HG03025 (cell line): ENCODE measurements at regions not wholly inside any gene's neighbourhood (a gene's known extent, or its start where the extent isn't known, plus 50 kb on each side); places are given as distances from the start of the nearest gene placed in this dataset.

Source experiments
- ATAC-seq: cut with Tn5 transposase; IDR thresholded peaks from one replicate; pipeline ENCODE4 v1.9.1; 2021; ENCODE audit warnings: mild to moderate bottlenecking, moderate library complexity; ENCODE audit not compliant: unreplicated experiment, low FRiP score

DNA sequence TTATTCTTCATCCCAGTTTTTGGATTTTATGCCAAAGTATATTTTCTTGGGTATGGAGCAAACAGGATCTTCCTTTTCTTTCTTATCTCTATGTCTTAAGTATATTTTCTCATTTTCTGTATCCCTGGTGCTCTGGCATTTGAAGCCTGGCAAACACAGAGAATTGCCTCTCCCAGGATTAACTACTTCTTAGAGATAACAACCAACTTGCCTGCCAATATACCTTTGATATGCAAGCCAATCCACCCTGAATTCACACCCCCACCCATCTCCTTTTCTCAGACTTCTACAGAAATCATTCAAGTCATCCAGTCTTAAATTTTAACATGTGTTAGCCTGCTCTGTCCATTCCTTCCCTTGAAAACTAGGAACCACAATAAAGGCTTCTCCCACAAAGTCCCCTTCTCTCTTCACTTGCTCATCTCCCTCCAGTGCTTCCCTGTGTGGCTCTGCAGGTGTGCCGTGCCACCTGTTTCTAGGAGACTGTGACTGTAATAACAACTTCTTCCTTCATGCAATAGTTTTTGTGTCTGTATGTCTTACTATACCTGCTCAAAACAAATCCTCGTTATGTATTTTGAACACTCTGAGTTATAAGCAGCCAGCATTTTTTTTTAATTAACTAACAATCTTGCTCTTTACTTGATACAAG lies 649.7 kb upstream of the RIOK2 start:
- ATAC-seq: no peak

DNA sequence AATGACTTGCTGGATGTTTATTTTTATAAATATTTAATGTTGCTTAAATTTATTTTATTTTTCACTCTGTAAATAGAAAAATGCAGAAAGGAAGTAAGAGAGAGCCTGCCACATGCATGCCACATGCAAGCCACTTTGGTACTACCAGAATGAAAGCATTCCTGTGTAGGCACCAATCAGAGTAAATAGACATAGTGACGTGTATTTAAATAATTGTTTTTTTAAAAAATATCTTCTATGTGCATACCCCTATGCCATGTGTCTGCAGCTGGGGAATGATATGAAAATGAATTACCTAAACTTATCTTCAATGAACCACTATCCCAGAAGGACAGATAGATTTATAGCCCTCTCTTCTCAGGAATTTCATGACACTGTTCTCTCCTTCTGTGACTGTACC lies 651.5 kb upstream of the RIOK2 start:
- ATAC-seq: no peak

DNA sequence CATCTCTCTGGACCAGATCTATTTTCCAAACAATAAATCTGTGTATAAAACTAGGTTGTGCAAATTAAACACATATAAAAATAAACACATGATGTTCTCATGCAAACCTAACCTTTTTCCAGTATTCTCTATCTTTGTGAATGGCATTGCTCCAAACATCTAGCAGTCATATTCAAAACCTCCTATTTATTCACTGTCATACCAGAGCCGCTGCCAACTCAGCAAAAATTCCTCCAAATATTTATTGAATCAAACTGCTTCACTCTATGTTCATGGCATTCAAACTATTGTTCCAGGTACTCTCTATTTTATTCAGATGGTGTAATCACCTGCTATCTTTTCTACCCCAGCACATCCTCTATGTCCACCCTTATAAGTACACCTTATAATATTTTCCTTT lies 652.1 kb upstream of the RIOK2 start:
- no peak for ATAC-seq

DNA sequence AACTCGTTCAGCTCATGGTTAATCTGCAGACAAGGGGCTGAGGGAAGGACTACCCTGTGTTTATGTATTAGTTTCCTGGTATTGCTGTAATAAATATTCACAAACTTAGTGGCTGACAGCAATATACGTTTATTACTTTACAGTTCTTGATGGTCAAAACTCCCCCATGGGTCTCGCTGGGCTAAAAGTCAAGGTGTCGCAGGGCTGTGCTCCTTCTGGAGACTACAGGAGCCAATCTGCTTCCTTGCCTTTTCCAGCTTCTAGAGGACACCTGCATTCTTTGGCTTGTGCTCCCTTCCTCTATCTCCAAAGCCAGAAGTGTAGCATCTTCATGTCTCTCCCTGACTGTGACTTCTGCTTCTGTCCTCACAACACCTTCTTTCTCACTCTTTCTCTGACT lies 653.8 kb upstream of the RIOK2 start:
- ATAC-seq: no peak

DNA sequence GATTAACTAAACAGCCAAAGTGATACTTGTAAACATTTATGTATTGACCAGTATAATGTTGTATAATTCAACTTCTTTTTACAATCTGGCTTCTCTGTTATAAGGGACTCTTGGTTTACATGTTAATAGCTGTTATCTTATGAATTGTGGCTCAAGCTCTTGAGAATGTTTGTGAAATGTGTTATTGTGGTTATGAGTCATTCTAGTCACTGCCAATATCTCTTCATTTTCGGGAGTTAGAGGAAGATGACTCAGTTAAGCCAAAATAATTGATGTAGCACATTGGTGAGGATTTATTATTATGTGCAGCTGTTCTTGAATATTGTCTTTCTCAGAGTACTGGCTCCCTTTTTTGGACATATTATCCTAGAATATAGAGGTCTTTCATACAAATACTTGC lies 655.2 kb upstream of the RIOK2 start:
- ATAC-seq: peak; percentile 81

DNA sequence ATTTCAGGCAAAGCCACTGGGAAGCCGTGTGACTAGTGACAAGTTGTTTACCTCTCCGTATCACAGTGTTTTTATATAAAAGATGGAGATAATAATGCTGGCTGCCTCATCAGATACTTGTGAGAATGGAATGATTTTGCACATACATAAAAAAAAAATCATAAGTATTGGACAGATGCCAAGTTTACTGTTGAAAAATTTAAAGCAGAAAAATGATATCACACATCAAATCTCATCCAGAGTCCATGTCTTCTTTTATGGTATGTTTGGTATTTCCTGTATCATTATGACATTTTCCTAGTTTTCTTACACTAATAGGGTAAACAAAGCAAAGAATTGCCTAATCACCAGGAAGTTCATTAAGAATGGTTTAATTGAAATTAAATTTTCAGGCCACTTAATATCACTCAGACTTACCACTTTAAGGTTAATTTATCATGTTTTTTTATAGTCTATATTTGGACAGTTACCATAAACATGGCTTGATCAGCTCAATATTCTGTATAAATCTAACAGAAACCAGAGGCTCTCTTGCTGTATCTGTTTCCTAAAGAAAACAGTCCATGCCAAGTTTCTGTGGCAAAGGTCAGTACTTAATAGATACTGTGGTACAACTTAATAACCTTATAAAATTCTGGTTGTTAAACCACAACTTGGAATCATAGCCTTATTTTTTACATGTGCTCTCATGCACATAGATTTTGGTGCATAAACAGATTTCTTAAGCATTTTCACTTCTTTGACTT lies 656.5 kb upstream of the RIOK2 start:
- no peak for ATAC-seq

DNA sequence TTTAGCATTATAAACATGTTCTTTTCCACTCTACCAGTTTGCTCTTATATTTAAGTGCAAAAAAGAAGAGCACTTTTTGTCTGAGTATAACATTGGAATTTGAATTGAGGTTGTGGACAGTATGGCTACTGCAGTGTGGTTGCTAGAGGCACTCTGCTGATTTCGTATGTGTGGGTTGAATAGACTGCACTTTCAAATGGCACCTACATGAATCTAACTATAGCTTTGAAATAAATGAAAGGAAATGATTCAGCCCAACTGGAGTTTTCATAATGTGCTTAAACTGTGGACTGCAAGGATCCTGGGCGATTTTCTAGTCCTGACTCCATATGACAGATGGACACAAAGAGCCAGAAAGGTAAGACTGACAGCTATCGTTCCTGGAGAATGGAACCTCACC lies 657.6 kb upstream of the RIOK2 start:
- ATAC-seq: no peak

DNA sequence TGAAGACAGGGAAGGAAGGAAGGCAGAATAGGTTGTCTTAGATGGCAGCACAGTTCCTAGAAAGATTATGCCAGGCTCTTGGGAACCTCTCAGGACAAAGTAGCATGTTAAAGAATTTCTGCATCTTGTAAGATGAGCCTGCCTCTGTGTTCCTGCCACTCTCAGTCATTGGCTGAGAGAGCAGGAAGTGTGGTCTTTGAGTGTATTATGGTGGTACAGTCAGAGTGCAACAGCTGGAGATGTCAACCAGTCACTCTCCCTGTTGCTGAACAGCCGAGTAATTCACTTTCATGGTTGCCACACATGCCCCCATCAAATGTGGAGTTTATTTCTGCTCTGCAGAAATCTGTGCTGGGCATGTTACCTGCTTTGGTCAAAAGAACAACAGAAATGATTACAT lies 659.6 kb upstream of the RIOK2 start:
- no peak for ATAC-seq

DNA sequence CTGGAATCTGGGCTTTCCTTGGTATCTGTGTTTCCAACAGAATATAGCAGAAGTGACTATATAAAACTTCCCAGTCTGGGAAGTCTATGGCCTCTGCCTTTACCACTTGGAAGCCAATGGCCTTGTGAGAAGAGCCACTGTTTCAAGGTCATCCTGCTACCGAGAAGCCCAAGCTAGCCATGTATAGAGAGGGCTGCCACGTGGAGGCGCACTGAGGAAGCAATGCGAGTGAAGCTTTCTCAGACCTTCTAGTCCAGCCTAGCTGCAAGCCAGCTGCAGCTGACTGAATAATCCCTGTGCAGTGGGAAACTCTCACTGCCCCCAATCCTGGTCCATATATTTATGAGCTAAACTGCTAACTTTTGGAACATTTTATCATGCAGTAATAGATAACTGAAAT lies 661.8 kb upstream of the RIOK2 start:
- ATAC-seq: no peak

DNA sequence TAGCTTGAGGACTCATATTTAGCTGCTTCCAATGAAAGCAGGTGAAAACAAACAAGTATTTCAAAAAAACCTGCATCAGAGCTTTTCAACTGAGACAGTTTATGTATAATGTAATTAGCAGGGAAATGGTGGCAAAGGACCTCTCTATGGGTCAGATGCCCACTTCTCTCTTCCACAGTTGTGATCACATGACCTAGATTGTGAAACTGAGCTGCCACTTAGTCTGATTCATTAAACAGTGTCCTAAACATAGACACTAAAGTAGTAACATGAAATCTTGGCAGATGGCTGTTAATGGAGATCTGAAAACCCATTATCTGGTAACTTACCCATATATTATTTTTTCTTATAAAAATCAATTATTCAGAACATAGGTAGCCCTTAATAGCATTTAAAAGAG lies 663.6 kb upstream of the RIOK2 start:
- no peak for ATAC-seq

DNA sequence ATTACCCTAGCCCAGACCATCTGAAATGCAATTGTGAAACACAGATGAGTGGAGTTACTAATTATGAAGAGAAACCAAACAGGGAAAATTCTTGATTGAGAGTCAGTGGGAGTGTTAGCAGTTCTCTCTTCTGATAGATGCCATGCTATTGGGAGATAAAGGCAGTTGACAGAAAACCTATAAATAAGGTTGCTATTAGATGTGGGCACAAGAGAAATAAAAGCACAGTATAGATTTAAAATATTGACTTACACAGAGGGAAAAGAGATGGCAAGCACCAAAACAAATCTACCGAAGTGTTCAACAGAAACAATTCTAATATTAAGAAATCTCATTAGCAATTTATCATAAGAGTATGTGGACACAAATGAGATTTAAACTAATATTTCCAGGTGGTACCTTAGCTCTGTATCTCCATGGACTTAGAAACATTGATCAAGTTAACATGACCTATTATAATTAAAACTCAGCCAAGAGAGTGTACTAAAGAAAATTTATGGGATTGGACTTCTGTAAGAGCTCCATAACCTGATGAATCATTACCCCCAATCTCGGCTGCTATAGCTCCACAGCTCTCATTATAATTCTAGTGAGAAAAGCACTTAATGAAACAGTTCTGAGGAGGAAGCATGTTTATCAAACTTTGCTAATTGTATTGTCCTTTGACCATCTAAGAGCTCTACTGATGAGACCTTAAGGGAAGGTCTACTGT lies 665.0 kb upstream of the RIOK2 start:
- no peak for ATAC-seq

DNA sequence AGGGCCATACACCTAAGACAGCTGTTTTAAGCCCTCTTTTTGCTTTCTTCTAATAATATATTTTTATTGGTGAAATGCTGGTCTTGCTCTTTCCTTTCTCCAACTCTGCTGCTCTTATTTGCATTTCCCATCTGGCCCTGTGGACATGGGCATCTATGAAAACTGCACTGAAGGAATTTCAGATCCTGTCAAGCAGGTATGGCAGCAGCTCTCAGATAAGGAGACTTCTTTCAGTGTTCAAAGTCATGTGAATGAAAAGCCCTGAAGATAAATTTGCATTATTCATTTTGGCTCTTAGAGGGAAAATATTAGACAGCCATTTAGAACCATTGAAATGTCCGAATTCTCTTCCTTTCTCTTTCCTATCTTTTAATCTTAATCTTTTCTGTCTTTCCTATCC lies 668.0 kb upstream of the RIOK2 start:
- ATAC-seq: no peak

DNA sequence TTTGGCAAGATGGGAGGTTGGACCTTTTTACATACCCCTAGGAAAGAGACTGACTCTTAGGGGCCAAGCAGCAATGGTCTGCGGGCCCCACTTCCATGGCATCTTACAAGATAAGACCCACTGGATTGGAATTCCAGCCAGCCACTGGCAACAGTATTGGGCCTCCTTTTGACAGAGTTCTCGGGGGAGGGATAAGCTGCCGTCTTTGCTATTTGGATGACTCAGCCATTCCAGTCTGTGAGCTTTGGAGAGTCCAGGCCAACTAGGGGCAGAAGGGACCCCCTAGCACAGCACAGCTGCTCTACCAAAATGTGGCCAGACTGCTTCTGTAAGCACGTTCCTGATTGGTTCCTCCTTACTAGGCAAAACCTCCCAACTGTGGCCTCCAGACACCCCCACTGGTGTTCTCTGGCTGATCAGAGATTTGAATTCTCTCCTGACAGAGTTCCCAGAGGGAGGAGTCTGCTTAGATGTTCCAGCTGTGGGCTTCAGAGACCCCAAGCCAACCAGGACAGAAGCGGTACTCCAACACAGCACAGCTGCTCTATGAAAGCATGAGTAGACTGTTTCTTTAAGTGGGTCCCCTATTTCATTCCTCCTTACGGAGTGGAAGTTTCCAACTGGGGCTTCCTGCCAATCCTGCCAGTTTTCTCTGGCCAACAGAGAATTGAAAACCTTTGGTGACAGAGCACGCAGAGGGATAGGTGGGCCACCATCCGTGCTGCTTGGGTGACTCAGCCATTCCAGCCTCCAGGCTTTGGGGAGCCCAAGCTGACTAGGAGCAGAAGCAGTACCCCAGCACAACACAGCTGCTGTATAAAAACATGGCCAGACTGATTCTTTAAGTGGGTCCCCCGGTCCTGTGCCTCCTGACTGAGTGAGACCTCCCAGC lies 672.1 kb upstream of the RIOK2 start:
- no peak for ATAC-seq

DNA sequence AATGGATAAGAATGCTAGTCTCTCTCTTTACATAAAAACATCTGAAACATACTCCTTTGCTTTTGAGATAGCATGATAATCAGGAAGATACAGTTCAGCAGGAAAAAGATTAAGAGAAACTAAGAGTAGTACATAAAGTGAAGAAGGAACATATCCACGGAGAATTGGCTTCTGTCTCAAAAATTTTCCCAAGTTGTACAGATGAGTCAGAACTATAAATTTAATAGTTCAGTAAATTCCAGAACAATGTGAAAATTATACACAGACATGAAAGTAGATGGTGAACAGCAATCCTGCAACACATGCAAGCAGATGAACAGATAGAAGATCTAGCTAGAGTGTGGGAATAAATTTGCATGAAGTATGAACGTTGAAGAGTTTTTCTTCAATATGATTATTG lies 691.4 kb upstream of the RIOK2 start:
- ATAC-seq: no peak

DNA sequence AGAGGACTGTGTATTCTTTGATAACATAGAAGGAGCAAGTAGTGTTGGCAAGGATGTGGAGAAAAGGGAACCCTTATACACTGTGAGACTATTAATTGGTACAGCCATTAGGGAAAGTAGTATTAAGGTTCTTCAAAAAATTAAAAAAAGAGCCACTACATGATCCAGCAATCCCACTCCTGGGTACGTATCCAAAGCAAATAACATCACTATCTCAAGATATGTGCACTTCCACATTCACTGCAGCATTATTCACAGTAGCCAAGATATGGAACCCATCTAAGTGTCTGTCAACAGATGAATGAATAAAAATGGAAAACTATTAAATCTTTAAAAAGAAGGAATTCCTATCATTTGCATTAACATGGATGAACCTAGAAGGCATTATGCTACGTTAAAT lies 693.2 kb upstream of the RIOK2 start:
- ATAC-seq: no peak

DNA sequence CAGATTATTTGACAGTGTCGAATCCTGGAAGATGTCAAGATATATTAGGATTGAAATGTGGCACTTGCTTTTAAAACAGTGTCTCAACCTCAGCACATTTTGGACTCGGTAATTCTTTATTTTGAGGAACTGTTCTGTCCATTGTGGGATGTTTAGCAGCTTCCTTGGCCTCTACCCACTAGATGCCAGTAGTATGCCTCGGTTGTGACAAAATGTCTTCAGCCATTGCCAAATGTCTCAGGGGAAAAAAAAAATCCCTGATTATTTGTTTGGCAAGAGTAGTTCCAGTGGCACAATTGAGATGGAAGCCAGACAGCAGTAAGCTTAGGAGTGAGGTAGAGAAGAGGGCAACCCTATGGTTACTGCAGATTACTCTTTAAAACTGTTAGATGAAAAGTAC lies 694.5 kb upstream of the RIOK2 start:
- no peak for ATAC-seq

DNA sequence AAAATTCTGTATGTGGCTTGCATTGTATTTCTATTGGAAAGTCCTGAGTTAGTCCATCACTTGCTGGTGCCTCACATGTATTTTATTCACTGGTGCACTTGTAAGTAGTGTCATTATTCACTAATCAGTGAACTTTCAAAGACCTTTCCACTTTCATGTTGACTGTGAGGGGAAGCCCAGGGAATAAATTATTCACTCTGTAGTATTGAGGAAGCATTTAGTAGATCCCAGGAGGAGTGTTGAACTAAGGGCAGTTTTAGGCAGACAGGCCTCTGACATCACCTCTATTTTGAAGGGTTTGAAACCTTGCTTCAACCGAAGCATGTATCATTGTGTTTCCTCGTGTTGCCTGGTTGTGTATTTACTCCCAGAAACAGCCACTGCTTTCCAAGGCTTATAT lies 705.4 kb upstream of the RIOK2 start:
- peak; percentile 70 for ATAC-seq

DNA sequence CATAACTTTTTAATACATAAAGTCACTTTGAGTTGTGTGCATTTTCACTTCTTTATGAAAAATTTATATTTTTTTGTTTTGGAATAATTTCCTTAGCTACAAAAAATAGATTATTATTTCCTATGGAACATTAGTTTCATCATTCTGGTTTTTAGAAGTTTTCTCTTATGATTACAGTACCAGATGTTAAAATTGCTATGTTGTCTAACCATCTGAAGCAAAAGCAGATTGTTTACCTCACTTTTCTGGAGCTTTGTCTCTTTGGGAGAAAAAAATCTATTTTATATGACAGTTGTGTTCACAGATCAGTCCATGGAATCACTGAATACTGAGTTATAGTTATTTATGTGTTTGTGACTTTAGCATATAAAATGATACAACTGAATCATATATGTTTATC lies 708.9 kb upstream of the RIOK2 start:
- ATAC-seq: no peak

DNA sequence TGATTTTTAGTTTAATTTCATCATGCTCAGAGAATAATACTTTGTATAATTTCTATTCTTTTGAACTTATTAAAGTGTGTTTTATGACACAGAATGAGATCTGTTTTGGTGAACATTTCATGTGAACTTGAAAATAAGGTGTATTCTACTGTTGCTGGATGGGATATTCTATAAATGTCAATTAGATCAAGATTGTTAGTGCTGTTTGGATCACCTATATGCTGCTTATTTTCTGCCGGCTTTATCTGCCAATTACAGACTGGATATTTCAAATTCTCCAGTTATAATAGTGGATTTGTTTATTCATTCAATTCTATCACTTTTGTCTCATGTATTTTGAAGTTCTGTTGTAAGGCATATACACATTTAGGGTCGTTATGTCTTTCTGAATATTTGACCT lies 720.7 kb upstream of the RIOK2 start:
- ATAC-seq: no peak

DNA sequence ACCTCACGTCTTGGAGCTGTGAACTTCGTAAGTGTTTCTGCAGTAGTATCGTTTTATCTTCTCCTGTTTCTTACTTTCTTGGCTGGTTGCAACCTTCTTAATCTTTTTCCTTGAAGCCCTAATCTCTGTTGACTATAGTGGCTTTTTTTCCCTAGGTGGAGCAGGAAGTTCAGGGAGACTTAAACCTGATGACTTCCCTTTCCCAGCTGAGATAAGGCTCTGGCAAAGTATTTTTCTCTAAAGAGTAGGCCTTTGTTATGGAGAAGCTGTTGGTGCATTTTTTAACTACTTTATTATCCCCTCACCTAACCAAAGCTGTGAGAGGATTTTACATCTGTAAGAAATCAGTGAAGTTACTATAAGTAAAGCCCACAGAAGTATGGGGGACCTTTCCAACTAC lies 723.1 kb upstream of the RIOK2 start:
- ATAC-seq: no peak
